ENCODE measurements at regions not wholly inside any gene's neighbourhood (a gene's known extent, or its start where the extent isn't known, plus 50 kb on each side); places are given as distances from the start of the nearest gene placed in this dataset.

DNA sequence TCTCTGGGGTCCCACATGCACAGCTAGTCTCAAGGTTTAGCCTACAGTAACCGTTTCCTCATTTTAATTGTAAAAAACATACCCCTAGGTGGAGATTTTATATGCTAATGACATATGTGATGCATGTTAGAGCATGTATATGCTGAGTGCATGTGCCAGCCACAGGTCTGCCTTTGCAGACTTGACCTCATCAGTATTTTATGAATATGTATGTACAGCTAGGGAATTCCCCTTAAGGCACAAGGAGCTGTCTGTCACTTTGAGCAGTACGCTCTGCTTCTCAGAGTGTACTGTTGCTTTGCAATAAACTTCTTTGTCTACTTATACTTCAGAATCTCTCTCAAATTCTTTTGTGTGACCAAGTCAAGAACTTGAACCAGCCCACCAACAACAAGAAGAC, 131.2 kb upstream of the ERBB4 start:
- Mint-ChIP-seq H3K4me3 (ENCODE audit: low read depth) (no peak overlapping the region), H3K27ac (no peak overlapping the region), H3K4me1 (ENCODE audit: low read depth) (no peaks in the 10 kb centered on the region), H3K9me3 (ENCODE audit: low read depth) (no peaks in the 10 kb centered on the region), H3K27me3 (no peaks in the 10 kb centered on the region), H3K36me3 (ENCODE audit: insufficient read depth) (no peaks in the 10 kb centered on the region)
- no peak for DNase-seq (ENCODE audit: low spot score, unreplicated experiment)
- TF ChIP-seq CTCF (IDR thresholded peaks at IDR 0.05; ENCODE audit: unreplicated experiment): no peak

DNA sequence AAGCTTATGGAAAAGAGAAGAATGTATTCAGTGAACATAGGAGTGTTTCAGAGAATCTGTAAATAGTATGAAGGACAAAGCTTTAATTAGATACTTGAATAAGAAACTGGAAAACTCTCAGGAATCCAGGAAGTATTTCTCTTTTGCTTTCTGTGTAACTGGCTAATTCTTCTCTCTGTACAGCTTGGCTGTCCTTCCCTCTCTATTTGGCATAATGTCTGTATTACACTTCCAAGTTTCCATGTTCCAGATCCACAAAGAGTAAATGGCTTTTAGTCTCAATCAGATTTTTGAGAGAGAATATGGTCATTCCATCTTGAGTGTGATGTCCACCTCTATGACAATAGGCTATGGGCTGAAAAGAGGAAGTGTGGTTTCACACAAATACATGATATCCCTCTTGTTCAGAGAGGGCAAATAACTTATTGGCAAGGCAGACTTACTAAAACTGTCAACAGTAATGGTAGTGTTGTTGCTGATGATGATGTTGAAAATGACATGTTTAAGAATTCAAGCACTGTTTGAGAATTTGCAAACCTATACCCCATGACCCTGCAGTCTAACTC, 129.2 kb upstream of the ERBB4 start:
- no peaks in the 10 kb centered on the region for H3K36me3 Mint-ChIP-seq (ENCODE audit: insufficient read depth)
- no peak overlapping the region for H3K4me3 Mint-ChIP-seq (ENCODE audit: low read depth)
- no peaks in the 10 kb centered on the region for H3K27me3 Mint-ChIP-seq
- no peak for TF ChIP-seq CTCF (IDR thresholded peaks at IDR 0.05; ENCODE audit: unreplicated experiment)
- H3K27ac Mint-ChIP-seq: no peak overlapping the region
- H3K9me3 Mint-ChIP-seq (ENCODE audit: low read depth): no peaks in the 10 kb centered on the region
- H3K4me1 Mint-ChIP-seq (ENCODE audit: low read depth): no peaks in the 10 kb centered on the region
- DNase-seq (ENCODE audit: low spot score, unreplicated experiment): no peak

DNA sequence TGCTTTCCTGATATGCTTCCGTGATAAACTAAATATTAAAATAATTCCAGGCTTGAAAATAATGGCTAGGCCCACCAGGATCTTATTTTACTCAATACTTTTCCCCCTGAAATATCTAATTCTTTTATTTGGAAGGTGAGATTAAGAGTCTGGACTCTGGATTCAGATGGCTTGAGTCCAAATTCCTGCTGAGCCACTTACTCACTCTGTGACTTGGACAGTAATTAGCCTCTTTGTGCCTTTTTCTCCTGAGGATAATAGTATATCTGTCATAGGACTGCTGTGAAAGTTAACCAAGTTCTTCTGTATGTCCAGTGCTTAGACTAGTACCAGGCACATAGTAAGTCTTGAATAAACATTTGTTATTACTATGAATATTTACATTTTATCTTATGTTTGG, 127.3 kb upstream of the ERBB4 start:
- no peak for DNase-seq (ENCODE audit: low spot score, unreplicated experiment)
- Mint-ChIP-seq H3K9me3 (ENCODE audit: low read depth) (no peaks in the 10 kb centered on the region), H3K27ac (no peak overlapping the region), H3K4me3 (ENCODE audit: low read depth) (no peak overlapping the region), H3K4me1 (ENCODE audit: low read depth) (no peaks in the 10 kb centered on the region), H3K27me3 (no peaks in the 10 kb centered on the region), H3K36me3 (ENCODE audit: insufficient read depth) (no peaks in the 10 kb centered on the region)
- TF ChIP-seq CTCF (IDR thresholded peaks at IDR 0.05; ENCODE audit: unreplicated experiment): no peak

DNA sequence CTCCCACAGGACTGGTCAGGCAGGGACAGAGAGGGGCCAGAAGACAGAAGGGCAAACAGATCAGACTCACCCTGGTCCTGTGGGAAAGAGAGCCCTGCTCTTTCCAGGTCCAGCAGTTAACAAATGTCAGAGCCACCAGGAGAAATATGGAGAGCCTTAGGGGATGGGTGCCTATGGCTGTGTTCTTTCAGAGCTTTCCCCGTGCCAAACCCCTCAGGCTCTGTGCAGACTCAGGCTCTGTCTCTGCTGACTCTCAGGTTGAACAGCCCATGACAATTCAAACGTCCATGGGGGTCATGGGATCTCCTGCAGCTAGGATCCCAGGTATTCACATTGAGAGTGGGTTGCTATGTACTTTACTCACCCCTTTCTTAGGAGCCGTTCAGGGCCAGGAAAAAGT, 120.8 kb upstream of the ERBB4 start:
- no peak overlapping the region for H3K27ac Mint-ChIP-seq
- no peaks in the 10 kb centered on the region for H3K4me1 Mint-ChIP-seq (ENCODE audit: low read depth)
- no peak overlapping the region for H3K4me3 Mint-ChIP-seq (ENCODE audit: low read depth)
- no peak for TF ChIP-seq CTCF (IDR thresholded peaks at IDR 0.05; ENCODE audit: unreplicated experiment)
- no peak for DNase-seq (ENCODE audit: low spot score, unreplicated experiment)
- no peaks in the 10 kb centered on the region for H3K36me3 Mint-ChIP-seq (ENCODE audit: insufficient read depth)
- H3K9me3 Mint-ChIP-seq (ENCODE audit: low read depth): peaks cover 7% of the 10 kb centered on the region
- no peaks in the 10 kb centered on the region for H3K27me3 Mint-ChIP-seq

- Mint-ChIP-seq H3K4me3 (ENCODE audit: low read depth) (no peak overlapping the region), H3K36me3 (ENCODE audit: insufficient read depth) (no peaks in the 10 kb centered on the region), H3K4me1 (ENCODE audit: low read depth) (no peaks in the 10 kb centered on the region), H3K27me3 (no peaks in the 10 kb centered on the region), H3K27ac (no peak overlapping the region), H3K9me3 (ENCODE audit: low read depth) (no peaks in the 10 kb centered on the region)
- no peak for DNase-seq (ENCODE audit: low spot score, unreplicated experiment)
- no peak for TF ChIP-seq CTCF (IDR thresholded peaks at IDR 0.05; ENCODE audit: unreplicated experiment)
Observed at GRCh38 chr2:212649646-212650045, 111.0 kb upstream of the ERBB4 start.

All from progenitor cell of endocrine pancreas (in vitro differentiated cells).